Esophagus muscularis mucosa (tissue), 4 donors: ENCODE measurements at regions not wholly inside any gene's neighbourhood (a gene's known extent, or its start where the extent isn't known, plus 50 kb on each side); places are given as distances from the start of the nearest gene placed in this dataset.

Source experiments
- EP300 ChIP-seq: sonication (generic); formaldehyde crosslinking; IDR thresholded peaks from one replicate; pipeline ENCODE4 v1.6.1; 2017; ENCODE audit warnings: antibody characterized with exemption
- POLR2A ChIP-seq: fragments of 450-650 bp; IDR thresholded peaks from one replicate; pipeline ENCODE4 v1.6.1; 2017; ENCODE audit warnings: antibody characterized with exemption, moderate library complexity, mild to moderate bottlenecking, low read depth
- POLR2AphosphoS5 ChIP-seq, 2 donors: sonication (generic); formaldehyde crosslinking; IDR thresholded peaks; one replicate each; pipeline ENCODE4 v1.6.1; 2017; ENCODE audit warnings: antibody characterized with exemption in 2 of 2
- TF ChIP-seq, protein P1 (sequence below), 3 experiments: fragments of 200-600 bp in 2 of 3; fragments of 450-650 bp in 1 of 3; sonication (generic) in 2 of 3; IDR thresholded peaks; one replicate each; pipeline ENCODE4 v1.5.1; 2017 to 2019; ENCODE audit warnings: antibody characterized with exemption in 3 of 3, mild to moderate bottlenecking in 2 of 3, moderate library complexity in 1 of 3

DNA sequence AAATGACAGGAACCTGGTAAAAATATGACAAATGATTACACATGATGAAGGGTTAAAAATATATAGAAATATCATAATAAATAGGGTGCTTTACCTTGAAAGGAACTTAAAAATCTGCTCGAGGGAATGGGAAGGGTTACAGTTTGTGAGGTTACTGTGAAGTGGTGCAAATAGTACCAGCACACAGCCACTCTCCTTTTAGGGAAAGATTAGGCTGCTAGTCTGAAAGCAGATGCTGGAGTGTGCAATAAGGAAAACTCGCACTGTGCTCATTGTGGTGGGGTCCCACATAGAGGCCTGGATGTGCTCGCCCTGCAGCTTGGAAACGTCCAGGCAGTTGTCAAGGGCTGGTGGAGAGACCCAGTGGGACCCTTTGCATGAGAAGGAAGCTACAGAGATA, 145.9 kb upstream of the TBX20 start:
- TF ChIP-seq POLR2AphosphoS5 (IDR thresholded peaks at IDR 0.05) = no peak
- TF ChIP-seq EP300 = no peak
- TF ChIP-seq POLR2A = no peak
- TF ChIP-seq, protein P1, sequence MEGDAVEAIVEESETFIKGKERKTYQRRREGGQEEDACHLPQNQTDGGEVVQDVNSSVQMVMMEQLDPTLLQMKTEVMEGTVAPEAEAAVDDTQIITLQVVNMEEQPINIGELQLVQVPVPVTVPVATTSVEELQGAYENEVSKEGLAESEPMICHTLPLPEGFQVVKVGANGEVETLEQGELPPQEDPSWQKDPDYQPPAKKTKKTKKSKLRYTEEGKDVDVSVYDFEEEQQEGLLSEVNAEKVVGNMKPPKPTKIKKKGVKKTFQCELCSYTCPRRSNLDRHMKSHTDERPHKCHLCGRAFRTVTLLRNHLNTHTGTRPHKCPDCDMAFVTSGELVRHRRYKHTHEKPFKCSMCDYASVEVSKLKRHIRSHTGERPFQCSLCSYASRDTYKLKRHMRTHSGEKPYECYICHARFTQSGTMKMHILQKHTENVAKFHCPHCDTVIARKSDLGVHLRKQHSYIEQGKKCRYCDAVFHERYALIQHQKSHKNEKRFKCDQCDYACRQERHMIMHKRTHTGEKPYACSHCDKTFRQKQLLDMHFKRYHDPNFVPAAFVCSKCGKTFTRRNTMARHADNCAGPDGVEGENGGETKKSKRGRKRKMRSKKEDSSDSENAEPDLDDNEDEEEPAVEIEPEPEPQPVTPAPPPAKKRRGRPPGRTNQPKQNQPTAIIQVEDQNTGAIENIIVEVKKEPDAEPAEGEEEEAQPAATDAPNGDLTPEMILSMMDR (IDR thresholded peaks at IDR 0.05) = no peak
